ENCODE measurements at regions not wholly inside any gene's neighbourhood (a gene's known extent, or its start where the extent isn't known, plus 50 kb on each side); places are given as distances from the start of the nearest gene placed in this dataset.

GRCh38 chr22:47990481-47990880 lies 1228.0 kb downstream of the TBC1D22A start:
- no peak for DNase-seq

DNA sequence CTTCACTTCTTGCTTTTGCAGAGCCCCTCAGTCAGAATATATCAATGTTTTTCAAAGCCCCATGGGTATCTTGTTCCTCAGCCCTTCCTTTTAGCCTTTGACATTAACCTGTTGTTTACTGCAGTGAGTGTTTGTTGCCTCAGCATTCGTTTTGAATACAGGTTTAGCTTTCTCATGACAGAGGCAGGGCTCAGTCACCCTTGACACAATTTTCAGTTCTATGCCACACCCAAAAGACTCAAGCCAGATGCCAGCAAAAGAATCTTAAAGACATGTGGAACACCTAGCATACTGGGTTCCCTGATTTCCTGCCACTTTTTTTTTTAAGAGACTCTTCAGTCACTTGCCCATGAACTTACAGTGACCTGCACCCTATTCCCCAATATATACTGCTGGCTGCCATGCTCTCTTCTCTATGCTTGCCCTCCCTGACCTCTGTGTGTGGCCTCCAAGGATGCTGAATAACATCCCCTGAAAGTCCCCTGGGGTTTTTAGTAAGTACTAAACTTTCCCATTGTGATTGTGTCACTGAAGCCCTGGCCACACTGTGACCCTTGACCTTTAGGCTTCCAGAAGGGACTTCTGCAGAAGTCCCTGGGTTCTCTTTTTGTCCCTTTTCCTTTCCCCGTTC lies 1225.5 kb downstream of the TBC1D22A start:
- DNase-seq: no peak

DNA sequence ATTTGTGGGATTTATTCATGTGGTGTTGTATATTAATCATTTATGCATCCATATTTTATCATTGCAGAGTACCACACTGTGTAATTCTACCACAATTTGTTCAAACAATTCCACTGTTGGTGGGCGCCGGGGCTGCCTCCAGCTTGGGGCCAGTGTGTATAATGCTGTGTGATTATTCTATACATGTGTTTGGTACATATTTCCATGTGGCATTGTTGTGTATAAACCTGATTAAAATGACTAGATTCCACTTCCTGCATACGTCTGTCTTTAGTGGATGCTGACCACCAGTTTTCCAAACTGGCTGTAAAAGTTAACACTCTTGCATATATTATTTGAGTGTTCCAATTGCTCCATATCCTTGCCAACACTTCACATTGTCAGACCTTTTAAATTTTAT lies 1213.8 kb downstream of the TBC1D22A start:
- DNase-seq: no peak

DNA sequence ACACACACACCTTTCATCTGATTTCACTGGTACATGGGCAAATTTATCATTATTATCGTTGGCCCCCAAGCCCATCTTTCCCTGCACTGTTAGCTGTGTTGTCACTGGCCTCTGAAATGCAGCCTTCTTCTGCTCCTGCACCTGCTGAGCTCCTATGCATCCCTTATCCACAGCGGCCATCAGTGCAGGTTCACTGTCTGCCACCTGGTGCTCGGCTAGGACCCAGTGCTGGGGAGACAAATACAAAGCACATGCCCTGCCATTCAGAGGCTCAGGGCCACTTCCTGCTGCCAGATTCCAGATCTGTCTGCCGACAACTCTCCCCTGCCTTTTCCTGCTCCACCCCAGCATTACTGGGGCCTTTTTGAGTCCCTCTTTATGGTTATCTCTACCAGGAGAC lies 1205.4 kb downstream of the TBC1D22A start:
- no peak for DNase-seq

- no peak for DNase-seq
Measured at GRCh38 chr22:47966316-47966715, 1203.9 kb downstream of the TBC1D22A start.

- DNase-seq: no peak
Measured at GRCh38 chr22:47965896-47966295, 1203.4 kb downstream of the TBC1D22A start.

GRCh38 chr22:47965066-47965465 lies 1202.6 kb downstream of the TBC1D22A start:
- DNase-seq: no peak

- DNase-seq: no peak
Measured at GRCh38 chr22:47963660-47964059, 1201.2 kb downstream of the TBC1D22A start.

GRCh38 chr22:47957649-47958048 lies 1195.2 kb downstream of the TBC1D22A start:
- no peak for DNase-seq

DNA sequence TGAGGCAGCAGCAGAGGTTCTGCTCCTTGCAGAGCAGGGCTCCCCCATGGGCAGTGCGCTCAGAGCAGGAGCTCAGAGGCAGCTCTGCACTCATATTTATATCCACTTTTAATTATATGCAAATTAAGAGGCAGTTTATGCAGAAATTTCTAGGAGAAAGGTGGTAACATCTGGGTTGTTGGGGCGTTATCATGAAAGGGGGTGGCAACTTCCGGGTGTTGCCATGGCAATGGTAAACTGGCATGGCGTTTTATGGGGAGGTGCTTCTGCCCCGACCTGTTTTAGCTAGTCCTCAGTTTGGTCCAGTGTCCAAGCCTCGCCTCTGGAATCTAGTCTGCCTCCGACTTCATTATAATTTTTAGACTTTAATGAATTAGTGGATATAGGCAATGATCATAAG lies 1191.7 kb downstream of the TBC1D22A start:
- no peak for DNase-seq

- DNase-seq: no peak
Measured at GRCh38 chr22:47944941-47945340, 1182.5 kb downstream of the TBC1D22A start.

DNA sequence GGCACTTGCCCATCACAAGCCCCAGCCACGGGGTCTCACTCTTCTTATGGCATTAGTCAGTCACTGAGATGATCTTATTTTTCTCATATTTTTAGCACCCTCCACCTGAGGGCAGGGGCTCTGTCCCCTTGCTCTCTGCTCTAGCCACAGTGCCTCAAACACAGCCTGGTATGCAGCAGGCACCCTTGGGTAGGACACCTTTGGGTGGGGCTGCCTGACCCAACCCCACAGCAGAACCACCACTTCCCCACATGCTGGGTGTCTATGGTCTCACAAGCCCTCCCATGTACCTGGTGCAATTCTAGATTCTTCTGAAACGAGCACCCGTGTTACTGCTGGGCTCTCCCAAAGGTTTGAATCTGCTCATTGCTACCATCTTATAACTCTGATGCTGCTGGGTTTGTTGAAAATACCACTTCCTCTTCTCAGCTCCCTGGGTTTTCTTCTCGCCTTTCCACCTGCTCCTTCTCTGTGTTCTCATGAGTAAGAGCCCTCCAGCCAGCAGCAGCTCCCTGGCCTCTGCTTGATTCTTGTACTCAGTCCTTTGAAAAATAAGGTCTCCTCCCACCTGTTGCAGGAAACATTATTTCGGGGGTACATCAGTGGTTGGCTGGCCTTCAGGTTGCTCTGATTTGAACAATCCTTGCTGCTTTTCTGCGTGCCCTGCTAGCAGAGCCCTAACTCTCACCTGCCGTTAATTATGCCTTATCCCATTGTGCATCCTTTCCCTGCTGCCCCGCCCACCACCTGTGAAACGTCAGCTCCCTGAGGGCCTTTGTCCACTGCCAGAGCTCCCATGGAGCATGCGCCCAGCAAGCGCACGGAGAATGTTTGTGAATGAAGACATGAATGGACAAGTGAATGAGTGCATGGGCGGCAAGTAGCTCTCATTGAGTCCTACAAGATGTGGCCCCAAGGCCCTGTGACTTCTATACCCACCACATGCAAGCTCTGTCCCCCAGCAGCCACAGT lies 1181.6 kb downstream of the TBC1D22A start:
- peak; percentile 68 for DNase-seq

DNA sequence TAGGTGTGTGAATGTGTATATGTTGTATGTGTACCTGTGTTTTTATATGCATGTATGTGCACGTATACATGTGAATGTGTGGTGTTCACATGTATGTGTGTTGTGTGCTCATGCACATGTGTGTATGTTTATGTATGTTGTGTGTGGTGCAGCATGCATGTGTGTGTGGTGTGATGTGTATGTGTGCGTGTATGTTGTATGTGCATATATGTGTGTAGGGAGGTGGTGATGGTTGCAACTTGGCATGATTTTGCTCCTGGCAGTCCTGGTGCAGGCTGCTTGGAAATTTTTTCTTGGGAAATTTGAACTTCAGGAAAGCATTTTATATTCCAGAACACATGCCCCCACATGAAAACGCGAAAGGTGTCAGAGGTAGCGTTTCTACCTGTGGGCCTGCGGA lies 1177.8 kb downstream of the TBC1D22A start:
- no peak for DNase-seq

GRCh38 chr22:47933891-47934290 lies 1171.4 kb downstream of the TBC1D22A start:
- no peak for DNase-seq

- no peak for DNase-seq
Measured at GRCh38 chr22:47933226-47933625, 1170.8 kb downstream of the TBC1D22A start.

DNA sequence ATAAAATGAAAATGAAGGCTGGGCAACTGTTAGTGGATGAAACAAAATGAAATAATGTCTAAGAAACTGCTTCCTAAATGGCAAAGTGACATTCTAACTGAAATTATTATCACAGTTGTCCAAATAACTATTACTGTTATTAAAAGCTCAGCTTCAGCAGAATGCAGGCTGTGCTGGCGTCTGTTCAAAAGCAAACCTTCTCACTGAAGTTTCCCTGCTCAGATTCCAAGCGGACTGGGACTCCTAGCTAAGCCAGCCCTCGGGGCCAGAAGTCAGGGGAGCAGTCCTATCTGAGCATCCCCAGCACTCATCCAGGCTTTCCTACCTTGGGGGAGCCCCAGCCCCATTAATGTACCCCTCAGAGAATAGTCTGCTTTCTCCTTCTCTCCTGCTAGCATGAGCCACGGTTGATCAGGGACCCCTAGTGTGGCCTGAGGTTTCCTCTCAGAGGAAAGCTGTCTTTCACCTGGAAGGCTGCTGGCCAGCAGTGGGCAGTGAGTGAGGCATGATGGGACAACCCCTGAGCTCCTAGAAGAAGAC lies 1167.3 kb downstream of the TBC1D22A start:
- no peak for DNase-seq

DNA sequence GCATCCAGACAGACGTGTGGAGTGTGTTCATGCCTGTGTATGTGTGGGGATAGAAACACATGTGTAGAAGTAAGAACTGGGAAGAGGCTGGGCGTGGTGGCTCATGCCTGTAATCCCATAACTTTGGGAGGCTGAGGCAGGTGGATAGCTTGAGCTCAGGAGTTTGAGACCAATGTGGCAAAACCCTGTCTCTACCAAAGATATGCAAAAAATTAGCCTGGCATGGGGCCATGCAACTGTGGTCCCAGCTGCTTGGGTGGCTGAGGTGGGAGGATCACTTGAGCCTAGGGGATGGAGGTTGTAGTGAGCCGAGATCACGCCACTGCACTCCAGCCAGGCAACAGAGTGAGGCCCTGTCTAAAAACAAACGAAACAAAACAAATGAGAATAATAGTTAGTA lies 1166.6 kb downstream of the TBC1D22A start:
- DNase-seq: no peak

GRCh38 chr22:47928631-47929030 lies 1166.2 kb downstream of the TBC1D22A start:
- no peak for DNase-seq

- no peak for DNase-seq
Measured at GRCh38 chr22:47927648-47928210, 1165.3 kb downstream of the TBC1D22A start.

DNA sequence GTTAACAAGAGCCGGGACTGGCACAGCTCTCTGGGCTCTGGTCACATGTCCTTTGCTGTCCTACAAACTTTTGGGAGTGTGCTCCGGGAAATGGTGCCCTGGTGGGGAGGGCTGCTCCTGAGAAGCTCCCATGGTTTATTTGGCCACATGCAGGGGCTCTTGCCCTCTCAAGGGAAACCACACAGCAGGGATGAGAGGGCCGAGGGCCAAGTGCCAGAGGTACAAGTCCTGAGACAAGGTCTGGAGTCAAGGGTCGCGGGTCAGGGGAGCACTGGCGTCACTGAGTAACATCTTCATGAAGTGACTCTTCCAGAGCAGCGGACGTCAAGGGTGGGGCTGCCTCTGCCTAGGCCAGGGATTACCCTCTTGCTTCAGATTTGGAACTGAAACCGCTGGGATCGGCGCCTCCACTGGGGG lies 1160.6 kb downstream of the TBC1D22A start:
- no peak for DNase-seq

- no peak for DNase-seq
Measured at GRCh38 chr22:47921906-47922305, 1159.5 kb downstream of the TBC1D22A start.

GRCh38 chr22:47920380-47920959 lies 1158.0 kb downstream of the TBC1D22A start:
- DNase-seq: no peak

DNA sequence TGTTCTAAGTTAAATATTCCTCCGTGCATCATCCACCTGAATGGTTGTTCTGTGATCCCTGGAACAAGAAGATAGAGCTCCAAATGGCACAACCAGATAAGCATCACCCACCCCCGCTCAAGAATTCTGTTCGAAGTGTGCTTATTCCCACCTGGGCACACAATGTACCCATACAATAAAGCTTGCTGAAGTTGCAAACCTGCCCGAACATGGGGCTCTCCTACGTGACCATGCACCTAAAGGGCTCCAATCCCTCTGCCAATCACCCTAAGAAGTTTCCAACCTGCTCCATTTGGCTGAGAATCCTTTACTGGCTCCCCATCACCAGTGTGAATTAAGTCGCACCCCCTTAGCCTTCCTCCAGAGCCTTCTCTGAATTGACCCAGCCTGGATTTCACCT lies 1157.4 kb downstream of the TBC1D22A start:
- no peak for DNase-seq
